GM12801 (cell line): ENCODE measurements at regions not wholly inside any gene's neighbourhood (a gene's known extent, or its start where the extent isn't known, plus 50 kb on each side); places are given as distances from the start of the nearest gene placed in this dataset.

ENCODE experiments used
- TF ChIP-seq, protein P1 (sequence below): IDR thresholded peaks from one replicate; pipeline ENCODE4 v1.5.1; 2011; ENCODE audit warnings: control low read depth; ENCODE audit not compliant: insufficient read length; ENCODE audit errors: extremely low read depth

DNA sequence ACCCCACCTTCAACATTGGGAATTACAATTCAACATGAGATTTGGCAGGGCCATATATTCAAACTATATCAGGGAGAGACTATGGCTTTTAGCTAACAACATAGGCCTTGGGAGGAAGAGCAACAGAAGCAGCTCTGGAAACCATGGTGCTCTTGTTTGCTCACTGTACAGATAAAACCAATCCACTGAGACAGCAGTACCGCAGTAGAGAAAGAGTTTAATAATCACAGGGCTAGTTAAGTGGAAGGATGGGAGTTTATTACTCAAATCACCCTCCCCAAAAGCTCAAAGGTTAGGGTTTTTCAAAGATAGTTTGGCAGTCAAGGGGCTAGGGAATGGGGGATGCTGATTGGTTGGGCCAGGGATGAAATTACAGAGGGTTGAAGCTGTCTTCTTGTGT, 52.7 kb upstream of the CRHR1 start:
- TF ChIP-seq, protein P1, sequence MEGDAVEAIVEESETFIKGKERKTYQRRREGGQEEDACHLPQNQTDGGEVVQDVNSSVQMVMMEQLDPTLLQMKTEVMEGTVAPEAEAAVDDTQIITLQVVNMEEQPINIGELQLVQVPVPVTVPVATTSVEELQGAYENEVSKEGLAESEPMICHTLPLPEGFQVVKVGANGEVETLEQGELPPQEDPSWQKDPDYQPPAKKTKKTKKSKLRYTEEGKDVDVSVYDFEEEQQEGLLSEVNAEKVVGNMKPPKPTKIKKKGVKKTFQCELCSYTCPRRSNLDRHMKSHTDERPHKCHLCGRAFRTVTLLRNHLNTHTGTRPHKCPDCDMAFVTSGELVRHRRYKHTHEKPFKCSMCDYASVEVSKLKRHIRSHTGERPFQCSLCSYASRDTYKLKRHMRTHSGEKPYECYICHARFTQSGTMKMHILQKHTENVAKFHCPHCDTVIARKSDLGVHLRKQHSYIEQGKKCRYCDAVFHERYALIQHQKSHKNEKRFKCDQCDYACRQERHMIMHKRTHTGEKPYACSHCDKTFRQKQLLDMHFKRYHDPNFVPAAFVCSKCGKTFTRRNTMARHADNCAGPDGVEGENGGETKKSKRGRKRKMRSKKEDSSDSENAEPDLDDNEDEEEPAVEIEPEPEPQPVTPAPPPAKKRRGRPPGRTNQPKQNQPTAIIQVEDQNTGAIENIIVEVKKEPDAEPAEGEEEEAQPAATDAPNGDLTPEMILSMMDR = no peak

DNA sequence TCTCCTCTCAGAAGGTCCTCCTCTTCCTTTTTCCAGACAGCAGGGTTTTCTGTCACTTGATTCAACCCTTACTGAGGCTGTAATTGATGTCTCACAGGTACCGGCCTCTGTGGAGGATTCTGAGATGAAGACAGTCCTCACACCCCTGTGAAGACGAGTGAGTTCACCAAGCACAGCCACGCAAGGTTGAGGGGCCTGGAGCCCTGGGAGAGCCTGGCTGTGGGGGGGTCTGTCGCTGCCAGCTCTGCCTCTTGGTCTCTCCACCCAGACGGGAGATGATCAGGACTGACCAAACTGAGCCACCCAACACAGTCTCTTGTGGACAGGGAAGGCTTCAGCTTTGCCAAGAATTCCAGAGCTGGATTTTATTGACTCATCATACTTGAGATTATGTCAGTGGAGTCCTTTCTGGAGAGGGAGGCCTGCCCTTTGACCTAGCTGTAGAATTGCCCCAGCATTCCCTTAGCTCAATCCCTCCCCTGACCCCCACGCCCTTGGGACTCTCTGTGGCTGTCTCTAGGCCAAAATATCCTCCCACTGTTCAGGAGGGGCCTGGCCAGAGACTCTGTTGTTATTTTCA, 51.1 kb upstream of the CRHR1 start:
- TF ChIP-seq, protein P1 = no peak

DNA sequence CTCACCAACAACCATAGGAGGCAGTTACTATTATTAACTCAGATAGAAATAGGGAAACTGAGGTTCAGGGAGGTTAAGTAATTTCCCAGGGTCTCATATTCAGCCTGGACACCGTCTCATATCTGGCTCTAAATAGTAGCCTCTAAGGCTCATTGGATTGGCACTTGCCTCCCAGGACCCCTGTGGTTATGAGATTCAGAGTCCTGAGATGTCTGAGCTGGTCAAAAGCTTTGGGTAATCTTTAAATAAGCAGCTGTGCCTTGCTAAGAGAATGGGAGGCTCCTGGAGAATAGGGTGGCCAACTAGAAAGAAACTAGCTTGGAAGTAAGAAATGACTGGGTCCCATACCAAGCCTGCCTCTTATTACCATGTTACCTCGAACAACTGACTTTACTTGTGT, 50.3 kb upstream of the CRHR1 start:
- TF ChIP-seq, protein P1 = no peak
